ENCODE measurements at regions not wholly inside any gene's neighbourhood (a gene's known extent, or its start where the extent isn't known, plus 50 kb on each side); places are given as distances from the start of the nearest gene placed in this dataset.
"Not testable (repeated sequence)": the region's sequence is repeated elsewhere in the genome, so short reads cannot be mapped to it uniquely, and the experiment has no call there.

DNA sequence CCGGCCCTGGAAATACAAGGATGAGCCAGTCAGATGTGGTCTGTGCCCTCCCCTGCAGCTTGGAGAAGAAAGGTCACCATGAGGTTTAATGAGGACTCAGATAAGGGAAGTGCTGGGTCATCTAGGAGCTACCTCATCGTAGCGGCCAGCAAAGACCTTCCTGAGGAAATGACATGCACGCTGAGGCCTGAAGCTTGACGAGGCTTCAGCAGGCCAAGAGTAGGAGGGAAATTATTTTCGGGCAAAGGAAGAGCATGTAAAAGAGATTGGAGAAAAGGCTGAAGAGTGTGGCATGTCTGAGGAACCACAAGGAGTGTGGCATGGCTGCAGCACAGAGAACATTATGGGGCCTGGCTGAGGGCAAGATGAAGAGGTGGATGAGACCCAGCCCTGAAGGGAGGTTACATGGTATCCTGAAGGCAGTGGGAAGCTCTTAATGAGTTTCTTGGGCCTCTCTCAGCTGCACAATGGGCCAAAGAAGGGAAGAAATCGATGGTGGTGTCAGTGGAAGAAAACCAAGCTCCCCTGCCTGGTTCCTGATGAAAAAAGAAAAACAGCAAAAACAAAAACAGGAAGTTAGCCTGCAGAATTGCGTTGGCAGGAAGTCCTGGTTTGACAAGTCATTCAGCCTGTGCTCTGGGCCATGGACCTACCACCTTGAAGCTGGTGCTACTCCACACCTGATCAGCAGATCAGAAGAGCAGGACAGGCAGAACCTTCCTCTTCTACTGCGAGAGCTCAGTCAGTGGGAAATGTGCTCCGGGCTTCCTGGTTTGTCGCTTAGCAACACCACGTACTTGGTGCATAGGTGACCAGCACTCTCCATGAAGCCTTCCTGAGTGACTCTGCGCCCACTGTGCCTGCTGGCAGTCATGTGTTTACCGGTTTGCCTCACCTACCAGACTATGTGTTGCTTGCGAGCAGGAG lies 134.5 kb upstream of the KLF3 start:
- no peak for DNase-seq

DNA sequence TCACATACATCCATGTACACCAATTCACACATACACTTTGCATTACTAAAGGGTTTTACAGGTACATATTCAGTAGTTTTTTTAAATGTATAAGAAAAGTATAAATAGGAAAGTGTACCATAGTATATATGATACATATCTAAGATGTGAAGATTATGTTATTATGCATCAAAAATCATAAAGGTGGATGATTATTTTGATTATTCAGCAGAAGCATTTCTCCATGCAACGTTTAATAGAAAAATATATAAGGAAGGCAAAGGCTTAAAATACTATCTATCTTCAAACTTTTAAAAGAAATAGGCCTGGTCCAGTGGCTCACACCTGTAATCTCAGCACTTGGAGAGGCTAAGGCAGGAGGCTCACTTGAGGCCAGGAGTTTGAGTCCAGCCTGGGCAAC lies 133.5 kb upstream of the KLF3 start:
- DNase-seq: no peak

DNA sequence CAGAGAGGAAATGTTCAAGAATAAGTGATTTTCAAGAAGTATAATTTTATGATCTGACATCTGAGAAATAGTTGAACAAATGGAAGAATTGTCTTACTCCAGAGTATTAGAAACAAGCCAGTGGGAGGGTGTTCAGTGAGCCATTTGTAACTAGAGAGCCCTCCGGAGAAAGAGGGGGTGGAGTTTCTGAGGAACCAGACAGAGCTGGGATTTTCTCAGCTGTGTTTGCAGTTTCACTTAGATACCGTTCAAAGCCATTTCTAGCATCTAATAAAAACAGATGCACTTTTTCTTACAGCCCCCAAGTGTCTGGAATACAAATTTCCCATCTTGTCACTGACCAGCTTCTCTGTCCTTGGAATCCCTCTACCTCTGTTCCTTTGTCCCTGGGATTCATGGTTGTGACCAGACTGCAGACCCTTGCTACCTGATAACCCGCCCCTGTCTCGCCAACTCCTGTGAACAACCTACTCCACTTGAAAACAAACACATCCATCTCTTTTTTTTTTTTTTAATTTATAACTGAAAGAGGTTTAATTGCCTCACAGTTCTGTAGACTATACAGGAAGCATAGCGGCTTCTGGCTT lies 132.8 kb upstream of the KLF3 start:
- no peak for DNase-seq

DNA sequence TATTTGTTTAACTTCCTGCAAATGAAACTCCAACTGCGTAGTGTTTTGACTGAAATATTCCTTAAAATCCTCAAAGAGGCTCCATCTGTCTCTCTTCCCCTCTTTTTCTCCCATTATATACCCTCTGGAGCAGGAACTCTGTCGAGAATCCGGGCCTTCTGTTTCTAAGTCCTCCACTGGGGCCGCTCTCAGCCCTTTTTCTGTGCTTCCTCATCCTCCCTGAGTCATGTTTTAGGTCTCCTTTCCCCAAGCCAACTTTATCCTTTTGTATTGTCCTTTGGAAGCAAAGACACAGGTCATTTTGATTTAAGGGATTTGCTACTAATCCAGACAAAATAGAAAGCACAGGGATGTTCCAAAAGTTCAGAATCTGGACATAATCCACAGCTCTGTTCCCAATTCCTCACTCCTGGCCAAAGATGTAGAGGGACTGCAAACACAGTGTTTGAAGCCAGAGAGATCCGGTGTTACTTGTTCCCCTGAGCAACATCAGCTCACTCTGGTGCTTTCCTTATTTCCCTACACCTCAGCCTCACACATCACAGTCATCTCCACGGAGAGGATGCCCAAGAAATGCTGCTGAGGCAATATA lies 131.0 kb upstream of the KLF3 start:
- DNase-seq: no peak

DNA sequence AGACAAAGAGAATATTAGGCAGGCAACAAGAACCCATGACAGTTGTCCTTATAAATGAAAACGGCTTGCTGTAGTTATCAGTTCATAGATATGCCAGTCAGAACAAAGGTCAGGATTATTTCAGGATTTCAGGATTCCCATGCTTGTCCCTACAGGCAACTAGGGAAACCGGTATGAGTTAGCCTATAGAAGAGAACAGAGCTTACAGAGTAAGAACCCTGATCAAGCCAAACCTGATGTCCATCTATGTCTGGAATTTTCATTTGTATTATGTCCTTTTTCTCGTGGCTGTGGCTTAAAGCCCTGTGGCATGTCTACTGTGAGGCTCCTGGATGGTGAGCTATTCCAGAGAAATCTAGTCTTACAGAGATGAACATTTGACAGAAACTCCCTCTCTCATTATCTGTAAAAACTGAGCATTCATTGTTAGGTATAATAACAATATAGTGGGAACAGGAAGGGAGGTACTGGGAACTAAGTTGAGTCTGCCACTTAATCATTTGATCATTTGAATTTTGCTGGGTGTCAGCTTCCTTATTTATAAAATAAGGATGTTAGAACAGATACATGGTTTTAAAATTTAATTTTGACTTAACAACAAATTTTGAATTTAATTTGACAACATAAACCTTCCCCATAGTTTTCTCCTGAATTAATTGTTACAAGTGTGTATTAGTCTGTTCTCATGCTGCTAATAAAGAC lies 129.5 kb upstream of the KLF3 start:
- DNase-seq: no peak

DNA sequence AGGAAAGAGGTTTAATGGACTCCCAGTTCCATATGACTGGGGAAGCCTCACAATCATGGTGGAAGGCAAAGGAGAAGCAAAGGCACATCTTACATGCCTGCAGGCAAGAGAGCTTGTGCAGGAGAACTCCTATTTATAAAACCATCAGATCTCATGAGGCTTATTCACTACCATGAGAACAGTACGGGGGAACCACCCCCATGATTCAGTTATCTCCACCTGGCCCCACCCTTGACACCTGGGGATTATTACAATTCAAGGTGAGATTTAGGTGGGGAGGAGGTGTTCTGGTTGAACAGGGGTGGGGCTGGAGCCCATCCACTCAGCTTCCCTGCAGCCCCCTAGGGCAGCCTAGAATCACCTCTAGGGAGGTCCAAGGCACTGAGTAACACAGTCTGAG lies 128.9 kb upstream of the KLF3 start:
- DNase-seq: not testable (repeated sequence)

DNA sequence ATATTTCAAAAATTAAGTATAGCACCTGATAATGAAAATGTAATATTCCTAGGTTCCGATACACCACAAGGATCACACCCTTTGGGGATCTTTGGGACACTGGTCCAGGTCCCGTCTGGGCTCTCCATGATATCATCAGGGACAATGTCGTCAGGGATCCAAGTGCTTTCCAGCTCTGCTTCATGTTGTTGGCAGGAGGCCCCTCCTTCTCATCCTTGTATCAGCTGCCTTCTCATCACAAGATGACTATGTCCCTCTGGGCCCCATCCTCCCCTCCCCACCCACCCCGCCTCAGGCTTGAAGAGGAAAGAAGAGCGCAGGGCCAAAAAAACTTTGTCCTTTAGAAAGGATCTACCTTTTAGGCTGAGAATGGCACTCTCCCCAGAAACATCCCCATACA lies 128.3 kb upstream of the KLF3 start:
- no peak for DNase-seq

DNA sequence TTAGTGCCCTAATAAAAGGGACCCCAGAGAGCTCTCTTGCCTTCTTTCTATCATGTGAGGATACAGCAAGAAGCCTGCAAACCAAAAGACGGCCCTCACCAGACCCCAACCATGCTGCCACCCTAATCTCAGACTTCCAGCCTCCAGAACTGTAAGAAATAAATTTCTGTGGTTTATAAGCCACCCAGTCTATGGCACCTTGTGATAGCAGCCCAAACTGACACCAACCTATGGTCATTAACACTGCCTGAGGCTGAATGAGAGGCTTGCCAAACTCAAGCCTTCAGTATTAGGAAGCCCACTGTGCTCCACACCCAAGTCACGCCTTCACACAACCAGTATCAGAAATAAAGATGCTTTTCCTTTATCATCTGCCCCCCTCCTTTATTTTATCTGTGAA lies 127.3 kb upstream of the KLF3 start:
- DNase-seq: no peak

DNA sequence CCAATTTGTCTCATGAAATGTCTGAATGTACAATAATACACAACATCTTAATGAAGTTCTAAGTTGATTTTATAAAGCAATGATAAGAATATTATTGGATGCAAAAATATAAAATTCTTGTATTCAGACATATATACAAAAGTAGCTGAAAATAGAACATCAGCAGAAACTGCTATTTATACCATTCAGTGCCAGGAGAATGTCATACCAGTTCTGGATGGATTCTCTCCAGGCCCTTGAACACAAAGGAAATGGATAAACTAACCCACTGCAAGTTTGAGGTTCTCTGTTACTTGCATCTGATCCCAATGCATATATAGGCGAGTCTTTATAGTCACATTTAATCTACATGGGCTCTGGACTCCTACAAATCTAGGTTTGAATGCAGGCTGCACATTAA lies 126.3 kb upstream of the KLF3 start:
- no peak for DNase-seq

DNA sequence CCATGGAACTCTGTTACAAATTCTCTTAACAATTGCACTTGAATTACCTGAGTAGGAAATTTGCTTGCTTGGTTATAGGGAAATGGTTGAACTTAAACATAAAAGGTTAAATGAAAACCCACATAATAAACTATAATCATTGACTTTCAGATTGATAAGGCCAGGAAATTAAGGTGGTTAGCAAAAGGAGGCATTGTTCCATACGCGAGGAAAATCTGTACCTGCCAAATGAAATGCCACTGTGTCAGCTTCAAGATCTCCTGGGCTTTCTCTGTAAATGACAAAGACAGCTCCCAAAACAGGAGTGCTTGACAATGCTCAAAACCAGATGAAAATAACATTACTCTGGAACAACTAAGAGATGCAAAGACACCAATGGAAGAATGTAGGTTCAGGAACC lies 125.5 kb upstream of the KLF3 start:
- no peak for DNase-seq

DNA sequence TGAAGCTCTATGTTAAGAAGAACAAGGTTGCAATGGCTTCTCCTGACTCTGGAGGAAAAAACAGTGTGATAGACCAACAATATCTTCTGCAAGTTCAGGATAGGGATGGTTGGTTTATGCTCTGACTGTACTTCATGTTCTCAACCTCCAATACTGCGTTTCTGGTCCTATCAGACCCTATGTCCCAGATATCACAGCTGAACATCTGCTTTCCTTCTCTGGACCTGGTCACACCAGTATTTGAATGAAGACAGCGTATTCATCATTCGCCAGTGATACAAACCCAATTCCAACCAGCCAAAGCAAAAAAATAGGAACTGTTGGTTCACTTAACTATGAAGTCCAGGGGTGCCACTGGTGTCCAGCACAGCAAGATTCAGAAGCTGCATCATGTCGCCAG lies 124.5 kb upstream of the KLF3 start:
- DNase-seq: no peak

DNA sequence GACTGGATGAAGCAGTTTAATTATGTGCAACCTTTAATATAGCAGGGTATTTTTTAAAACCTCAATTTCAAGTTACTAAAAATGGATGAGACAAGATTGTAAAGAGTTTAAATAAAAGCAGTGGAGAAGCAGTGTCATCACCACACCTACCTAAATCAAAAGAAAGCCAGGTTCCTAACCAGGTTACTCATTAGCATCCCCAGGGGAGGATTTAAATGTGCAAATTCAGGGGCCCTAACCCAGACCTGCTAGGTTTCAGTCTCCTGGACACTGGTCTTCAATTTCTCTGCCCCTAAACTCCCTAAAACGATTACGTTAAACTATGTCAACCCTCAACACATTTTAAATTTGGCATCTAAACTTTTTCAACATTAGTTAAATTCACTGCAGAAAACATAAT lies 116.9 kb upstream of the KLF3 start:
- DNase-seq: no peak

DNA sequence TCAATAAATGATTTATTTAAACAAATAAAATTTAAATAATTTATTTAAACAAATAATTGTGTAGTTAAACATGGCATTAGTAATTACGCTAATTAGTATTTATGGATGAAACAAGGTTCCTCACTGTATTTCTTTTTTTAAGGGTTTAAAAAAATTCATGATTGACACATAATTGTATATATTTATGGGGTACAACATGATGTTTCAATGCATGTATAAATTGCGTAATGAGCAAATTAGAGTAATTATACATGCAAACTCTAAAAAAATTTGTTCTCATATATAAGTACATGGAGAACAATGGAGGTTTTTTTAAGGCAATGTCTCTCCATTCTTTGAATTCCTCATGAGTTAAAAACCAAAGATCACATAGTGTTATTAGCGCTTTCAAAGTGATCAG lies 115.7 kb upstream of the KLF3 start:
- no peak for DNase-seq

DNA sequence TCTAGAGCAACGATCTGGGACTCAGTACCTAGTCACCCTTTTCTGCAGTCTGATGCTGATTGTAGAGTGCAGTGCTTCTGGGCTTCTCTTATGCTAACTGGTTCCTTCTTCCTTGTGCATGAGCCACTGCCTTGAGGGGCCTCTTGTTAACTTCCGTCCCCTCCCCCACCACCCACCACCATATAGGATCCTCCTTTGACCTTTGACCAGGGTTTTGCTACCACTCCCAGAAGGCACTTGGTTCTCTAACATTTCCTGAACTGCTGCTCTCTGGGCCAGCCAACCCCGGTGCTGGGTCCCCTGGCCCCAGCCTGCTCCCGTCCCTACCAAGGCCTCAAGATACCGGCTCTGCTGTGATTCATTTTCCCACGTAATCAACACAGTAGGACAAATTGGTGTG lies 104.6 kb upstream of the KLF3 start:
- no peak for DNase-seq

DNA sequence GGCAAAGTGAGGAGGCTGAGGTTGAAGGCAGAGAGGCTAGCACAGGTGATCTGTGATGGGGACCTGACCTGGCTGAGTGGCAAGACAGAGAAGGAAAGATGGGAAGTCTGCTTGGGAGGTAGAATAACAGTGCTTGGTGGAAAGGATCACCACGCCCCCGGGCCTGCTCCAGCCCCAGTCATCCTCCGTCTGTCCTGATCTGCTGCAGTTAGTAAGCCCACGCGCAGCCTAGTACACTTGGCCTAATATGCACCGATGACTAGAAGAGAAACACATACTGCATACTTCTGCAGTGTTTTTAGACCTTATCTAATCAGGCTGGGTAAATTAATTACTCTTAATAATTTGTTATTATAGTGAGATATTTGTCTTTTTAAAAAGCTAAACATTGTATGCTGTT lies 103.7 kb upstream of the KLF3 start:
- DNase-seq: no peak

DNA sequence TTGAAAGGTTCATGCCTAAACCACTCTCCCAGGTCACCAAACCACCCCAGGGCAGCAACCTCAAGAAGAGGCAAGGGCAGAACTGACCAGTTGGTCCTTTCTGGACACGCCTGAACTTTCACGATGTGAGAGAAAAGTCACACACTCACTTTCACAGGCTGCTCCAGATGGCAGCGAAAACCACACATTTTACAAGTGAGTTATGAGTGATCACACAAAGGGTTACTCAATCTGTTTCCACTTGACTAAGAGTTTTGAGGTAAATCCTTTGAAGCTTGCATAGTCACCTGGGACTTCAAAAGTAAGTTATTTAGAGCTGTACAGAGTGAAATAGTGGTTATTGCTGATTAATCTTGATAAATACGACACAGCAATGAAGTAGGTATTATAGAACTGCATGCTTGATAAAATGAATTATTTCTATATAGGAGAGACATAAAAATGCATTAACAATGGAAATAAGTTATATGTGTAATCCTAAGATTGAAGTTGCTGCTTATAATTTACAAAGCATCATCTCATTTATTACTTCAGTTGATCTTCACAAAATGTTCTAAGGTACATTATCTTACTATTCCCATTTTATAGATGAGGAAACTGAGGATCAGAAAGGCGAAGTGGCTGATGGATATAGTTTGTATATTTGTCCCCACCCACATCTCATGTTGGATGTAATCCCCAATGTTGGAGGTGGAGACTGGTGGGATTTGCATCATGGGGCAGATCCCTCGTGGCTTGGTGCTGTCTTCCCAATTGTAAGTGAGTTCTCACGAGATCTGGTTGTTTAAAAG lies 103.0 kb upstream of the KLF3 start:
- DNase-seq: no peak

DNA sequence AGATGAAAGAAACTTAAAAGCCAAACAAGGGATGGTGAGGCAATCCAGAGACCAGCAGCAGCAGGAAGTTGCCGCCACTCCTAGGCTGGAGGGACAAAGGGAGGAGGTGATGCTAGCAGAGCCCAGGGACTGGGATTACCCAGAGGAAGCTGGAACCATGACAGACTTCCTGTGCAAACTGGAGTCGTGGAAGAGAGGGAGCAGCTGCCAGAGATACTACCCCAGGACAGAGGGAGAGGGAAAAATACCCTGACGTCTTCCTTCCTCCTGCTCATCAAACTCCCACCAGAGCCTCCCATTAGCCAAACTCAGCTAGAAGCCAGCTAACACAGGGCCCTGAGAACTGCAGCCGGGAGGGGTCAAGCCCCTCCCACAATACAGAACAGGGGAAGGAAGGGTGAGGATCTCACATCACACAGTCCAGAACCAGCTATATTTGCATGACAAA lies 101.2 kb upstream of the KLF3 start:
- DNase-seq: no peak

DNA sequence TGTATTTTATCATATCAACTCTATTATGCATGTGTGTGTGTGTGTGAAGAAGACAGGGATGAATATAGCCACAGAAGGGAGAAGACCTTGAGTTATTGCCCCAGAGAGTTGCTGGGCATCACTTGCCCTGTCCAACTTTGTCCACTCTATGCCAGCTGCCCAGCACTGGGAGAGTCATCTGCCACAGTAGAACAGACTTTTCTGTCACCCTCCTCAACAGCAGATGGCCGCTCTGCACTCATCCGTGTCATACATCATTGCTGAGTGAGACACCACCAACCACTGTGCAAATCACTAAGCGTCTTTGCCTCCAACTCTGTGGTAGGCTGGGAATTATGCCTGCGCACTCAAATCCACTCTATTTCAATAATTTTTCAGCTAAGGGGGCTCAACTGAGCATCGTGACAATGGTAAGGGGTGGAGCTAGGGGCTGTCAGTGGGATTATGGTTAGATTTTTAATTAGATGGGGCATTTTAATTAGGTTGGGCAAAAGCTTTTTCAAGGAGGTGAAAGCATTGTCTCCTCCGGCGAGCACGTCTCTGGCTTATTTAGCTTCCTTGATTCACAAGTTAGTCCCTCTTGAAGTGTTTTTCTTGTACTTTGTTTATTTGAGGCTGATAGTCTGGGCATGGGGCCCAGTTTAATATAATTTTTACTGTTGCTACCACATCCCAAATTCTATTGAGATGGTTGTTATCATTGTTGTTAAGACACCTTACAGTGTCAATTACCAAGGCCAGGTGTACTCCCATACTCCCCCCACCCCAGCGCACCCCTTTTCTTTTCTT lies 100.1 kb upstream of the KLF3 start:
- DNase-seq: peak; percentile 45

DNA sequence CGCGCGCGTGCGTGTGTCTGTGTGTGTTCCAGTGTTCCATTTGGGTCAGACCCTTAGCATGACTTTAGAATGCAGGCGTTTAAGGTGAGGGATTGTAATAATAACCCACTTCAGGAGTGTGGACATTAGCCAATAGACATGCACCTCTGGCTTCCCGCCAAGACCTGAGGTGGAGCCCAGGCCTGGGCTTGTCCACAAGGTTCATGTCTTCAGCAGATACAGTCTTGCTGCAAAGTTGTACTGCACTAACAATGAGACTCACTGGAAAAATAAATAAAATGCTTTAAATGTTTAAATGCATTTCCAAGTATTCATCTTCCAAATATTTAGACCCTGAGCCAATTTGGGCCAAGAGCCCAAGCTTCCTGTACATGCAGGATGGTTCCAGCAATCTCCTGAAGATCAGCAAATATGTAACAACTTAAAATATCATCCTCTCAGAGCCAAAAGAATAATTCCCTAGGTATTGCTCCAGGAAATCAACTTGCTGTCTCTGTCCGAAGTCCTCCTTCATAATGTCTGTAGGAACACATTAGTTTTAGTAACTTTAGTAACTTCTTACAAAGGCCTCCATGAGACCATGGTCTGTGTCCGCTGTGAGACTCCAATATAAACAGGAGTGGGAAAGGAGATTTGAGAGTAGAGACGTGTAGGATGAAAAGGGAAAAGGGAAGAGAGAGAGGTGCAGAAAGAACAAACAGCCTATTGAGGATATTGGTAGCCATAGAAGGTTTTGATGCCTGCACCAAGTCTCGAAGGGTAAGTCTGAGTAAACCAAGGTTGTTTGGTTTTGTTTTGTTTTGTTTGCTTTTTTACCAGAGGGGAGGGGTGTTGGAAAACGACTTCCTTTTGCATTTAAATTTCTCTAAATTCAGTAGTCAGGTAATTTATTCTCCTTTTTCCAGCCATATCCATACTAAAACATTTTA lies 98.5 kb upstream of the KLF3 start:
- DNase-seq: no peak

DNA sequence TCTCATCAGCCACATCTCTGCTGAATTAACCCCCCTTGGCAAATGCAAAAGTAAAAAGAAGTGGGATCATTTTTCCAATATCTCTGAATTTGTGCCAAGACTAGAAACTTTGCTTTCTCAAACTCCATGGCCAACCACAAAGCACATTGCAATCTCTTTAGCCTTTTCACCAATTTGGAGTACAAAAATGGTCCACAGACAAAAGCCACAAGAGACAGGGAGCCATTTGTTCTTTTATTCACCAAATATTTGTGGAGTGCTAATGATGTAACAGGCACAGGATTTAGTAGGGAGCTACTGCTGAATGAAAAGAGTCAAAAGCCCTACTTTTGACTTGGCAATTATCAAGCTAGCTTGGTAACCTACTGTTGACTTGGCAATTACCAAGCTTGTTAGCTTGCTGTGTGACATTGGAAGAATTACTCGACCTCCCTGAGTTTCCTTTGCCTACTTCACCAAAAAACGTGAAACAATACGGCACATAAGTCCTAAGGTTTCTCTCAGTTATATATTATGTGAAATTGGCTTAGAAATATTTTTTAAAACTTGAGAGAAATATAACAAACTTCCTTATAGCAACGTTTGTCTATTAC lies 97.1 kb upstream of the KLF3 start:
- DNase-seq: no peak

Measured in NCI-H82 (cell line).